HUES64 (cell line): ENCODE measurements at regions not wholly inside any gene's neighbourhood (a gene's known extent, or its start where the extent isn't known, plus 50 kb on each side); places are given as distances from the start of the nearest gene placed in this dataset.
"Not testable (repeated sequence)": the region's sequence is repeated elsewhere in the genome, so short reads cannot be mapped to it uniquely, and the experiment has no call there.

Experiments used
- H3K27ac ChIP-seq: 2 replicates; pipeline ENCODE4 v1.7.0; 2013; ENCODE audit warnings: low read depth, low read length, inconsistent platforms
- H3K27me3 ChIP-seq: 2 replicates; pipeline ENCODE4 v1.6.1; 2013; ENCODE audit warnings: mild to moderate bottlenecking, low read length; ENCODE audit not compliant: insufficient read depth
- H3K36me3 ChIP-seq: 2 replicates; pipeline ENCODE4 v1.6.1; 2013; ENCODE audit warnings: mild to moderate bottlenecking, low read length; ENCODE audit not compliant: insufficient read depth
- H3K4me1 ChIP-seq: 2 replicates; pipeline ENCODE4 v1.6.1; 2013; ENCODE audit warnings: mild to moderate bottlenecking, low read length, moderate library complexity; ENCODE audit not compliant: insufficient read depth
- H3K4me3 ChIP-seq: 2 replicates; pipeline ENCODE4 v1.5.1; 2013; ENCODE audit warnings: mild to moderate bottlenecking, low read length, moderate library complexity
- H3K9ac ChIP-seq: 2 replicates; pipeline ENCODE4 v1.6.1; 2013; ENCODE audit warnings: mild to moderate bottlenecking, low read depth, low read length
- H3K9me3 ChIP-seq: 2 replicates; pipeline ENCODE4 v1.6.1; 2013; ENCODE audit warnings: low read depth, low read length; ENCODE audit not compliant: insufficient read depth
- WGBS: fragments of 150-250, 120-280 bp; methylation state at CpG from one replicate; pipeline ENCODE4 v1.1.7; 2013; ENCODE audit warnings: missing lambda C conversion rate; 5-methylcytosine and 5-hydroxymethylcytosine counted together

DNA sequence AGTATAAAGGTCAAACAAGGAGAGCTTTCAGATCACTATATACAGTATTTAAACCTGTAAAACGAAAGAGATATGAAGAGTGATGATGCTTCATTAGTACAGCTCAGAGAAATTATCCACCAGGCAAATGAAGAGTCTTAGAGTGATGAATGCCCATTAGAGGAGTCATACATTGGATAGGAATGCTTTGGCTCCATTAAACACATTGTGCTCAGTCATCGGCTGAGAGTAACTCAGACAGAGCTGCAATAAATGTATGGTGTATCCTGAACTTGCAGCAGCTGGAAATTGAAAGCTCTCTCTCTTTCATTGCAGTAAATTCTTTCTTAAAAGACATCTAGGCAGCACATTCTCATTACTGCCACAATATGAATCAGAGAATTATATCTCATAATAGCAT is 340.8 kb upstream of the SPHKAP start:
- no peak overlapping the region for H3K9ac ChIP-seq
- H3K4me3 ChIP-seq = no peak overlapping the region
- WGBS = 97% methylated on average over 2 of the region's 2 CpGs
- no peaks in the 10 kb centered on the region for H3K4me1 ChIP-seq
- H3K27ac ChIP-seq = no peak overlapping the region
- peaks cover 13% of the 10 kb centered on the region for H3K9me3 ChIP-seq
- H3K36me3 ChIP-seq = no peaks in the 10 kb centered on the region
- H3K27me3 ChIP-seq = no peaks in the 10 kb centered on the region

DNA sequence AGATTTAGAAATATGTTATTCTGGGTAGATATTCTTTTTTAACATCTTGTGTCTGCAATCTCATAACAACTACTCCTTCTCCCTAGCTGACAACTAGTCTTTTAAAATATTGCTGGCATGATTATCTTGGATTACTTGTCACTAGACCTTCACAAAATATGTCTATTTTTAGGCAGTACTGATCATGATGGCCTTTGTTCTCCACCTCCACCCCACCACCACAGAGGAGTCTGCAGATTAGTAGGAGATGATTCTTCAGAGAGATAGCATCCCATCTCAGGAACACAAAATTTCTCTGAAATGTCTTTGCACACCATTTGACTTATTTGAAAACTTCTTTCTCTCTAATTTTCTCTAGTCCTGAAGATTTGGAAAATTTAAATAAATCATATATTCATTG is 338.1 kb upstream of the SPHKAP start:
- H3K4me3 ChIP-seq = no peak overlapping the region
- no peak overlapping the region for H3K9ac ChIP-seq
- H3K27ac ChIP-seq = no peak overlapping the region
- H3K4me1 ChIP-seq = peaks cover 18% of the 10 kb centered on the region
- H3K36me3 ChIP-seq = no peaks in the 10 kb centered on the region
- peaks cover 13% of the 10 kb centered on the region for H3K9me3 ChIP-seq
- no peaks in the 10 kb centered on the region for H3K27me3 ChIP-seq

DNA sequence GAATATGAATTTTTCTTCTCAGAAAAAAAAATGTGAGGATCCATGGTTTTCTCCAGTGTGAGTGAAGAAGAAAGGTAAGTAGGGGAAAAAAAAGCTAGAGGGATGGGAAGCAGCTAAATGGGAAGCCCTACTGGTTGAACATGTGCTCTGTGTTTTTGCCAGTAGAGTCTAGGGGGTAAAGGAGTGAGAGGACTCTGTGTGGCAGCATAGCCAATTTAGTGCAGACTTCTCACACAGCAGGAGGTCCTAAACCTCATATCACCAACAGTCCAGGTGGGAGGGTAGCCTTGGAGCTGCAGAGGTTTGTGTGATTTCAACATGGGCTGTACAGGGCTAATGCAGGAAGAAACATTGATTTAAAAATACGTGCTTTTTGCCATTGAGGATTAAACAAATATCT is 334.5 kb upstream of the SPHKAP start:
- no peaks in the 10 kb centered on the region for H3K9me3 ChIP-seq
- 92% methylated on average over 1 of the region's 1 CpG for WGBS

DNA sequence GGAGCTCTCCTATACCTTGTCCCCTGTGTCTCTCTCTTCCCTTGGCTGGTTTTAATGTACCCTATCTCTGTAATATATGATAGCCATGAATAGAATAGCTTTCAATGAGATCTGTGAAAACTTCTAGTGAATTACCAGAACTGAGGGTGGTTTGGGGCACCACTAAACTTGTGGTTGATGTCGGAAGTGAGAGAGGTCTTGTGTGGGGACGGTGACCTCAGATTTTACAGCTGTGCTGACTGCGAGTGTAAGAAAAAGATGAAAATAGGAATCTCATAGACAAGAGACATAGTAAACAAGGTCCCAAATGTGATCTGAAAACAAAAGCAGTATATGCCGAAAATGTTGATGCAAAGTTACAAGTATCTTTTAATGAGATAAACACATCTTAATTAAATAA is 332.0 kb upstream of the SPHKAP start:
- not testable (repeated sequence) for H3K27ac ChIP-seq, H3K27me3 ChIP-seq, H3K9me3 ChIP-seq, H3K4me3 ChIP-seq, H3K9ac ChIP-seq, H3K36me3 ChIP-seq
- peaks cover 30% of the 10 kb centered on the region for H3K4me1 ChIP-seq
- 98% methylated on average over 3 of the region's 4 CpGs for WGBS

More for the DNA sequence above, 334.5 kb upstream of the SPHKAP start:
- Histone ChIP-seq H3K27me3 (no peaks in the 10 kb centered on the region), H3K4me3 (no peak overlapping the region), H3K4me1 (peaks cover 22% of the 10 kb centered on the region), H3K27ac (no peak overlapping the region), H3K9ac (no peak overlapping the region), H3K36me3 (no peaks in the 10 kb centered on the region)

DNA sequence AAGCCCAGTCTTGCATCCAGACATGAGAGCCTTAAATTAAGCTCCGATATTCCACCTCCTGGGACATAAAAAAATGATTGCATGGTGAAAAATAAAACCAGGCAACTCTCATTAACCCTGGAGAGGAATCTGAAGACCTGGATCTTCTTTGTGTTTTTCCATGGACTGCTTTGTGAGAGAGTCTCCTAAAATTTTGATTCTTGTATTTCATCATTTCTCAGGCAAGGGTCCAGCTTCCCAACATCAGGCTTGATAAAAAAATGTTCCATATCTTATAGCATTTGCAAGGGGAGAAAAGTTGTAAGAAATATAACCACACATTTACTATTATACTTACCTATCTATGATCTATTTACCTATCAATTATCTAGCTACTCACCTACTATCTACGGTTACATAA is 327.5 kb upstream of the SPHKAP start:
- Histone ChIP-seq H3K27me3 (no peaks in the 10 kb centered on the region), H3K4me3 (no peak overlapping the region), H3K9me3 (no peaks in the 10 kb centered on the region), H3K4me1 (peaks cover 34% of the 10 kb centered on the region), H3K36me3 (no peaks in the 10 kb centered on the region), H3K9ac (no peak overlapping the region), H3K27ac (peak overlapping the region; percentile 20; the same call in 1 of the 2 replicates)
- WGBS = 93% methylated on average over 1 of the region's 2 CpGs

DNA sequence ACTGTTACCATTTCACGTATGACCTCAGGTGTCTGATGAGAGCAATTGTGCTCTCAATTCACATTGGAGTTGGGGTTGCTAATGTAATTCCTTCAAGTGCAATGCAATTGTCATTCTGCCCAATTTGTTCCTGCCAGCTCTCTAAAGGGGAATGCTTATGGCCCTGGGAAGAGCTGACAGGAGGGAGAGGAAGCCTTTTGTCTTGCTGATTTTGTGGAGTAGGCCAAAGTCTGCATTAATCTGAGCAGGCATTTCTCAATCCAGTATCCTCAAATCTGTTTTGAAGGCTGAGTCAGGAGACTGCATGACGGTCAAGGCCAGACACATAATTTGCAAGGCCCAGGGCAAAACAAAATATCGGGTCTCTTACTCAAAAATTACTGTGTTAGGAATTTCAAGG is 326.4 kb upstream of the SPHKAP start:
- WGBS = 10% methylated on average over 3 of the region's 3 CpGs
- Histone ChIP-seq H3K4me3 (no peak overlapping the region), H3K4me1 (peaks cover 34% of the 10 kb centered on the region), H3K9ac (no peak overlapping the region), H3K27me3 (no peaks in the 10 kb centered on the region), H3K36me3 (no peaks in the 10 kb centered on the region), H3K27ac (peak overlapping the region; percentile 87), H3K9me3 (no peaks in the 10 kb centered on the region)

DNA sequence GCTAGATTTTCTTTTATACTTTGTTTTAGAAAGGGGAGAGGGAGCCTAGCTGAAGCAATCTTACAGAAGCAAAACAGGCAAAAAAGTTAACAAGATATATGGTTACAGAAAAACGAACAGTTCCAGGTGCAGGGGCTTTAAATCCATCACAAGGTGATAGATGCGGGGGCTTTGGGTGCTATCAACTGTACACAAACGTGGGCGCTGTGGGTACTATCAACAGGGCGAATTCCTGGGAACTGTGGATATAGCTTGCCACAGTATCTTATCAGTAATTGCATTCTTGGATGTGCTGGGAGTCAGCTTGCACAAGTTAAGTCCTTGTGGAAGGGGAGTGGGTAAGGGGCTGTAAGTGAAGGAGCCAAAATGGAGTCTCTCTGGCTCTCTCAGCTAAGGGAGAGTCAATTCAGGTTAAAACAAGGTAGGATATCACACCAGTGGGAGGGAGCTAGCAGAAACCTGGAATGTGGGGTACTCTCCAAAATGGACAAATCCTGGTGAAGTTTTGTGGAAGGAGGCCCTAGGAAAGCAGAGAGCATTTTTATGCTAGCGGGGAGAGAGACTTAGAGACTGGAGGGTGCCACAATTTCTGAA is 325.8 kb upstream of the SPHKAP start:
- WGBS = 71% methylated on average over 6 of the region's 6 CpGs
- H3K27ac ChIP-seq = peak overlapping the region; percentile 87; the same call in 1 of the 2 replicates

DNA sequence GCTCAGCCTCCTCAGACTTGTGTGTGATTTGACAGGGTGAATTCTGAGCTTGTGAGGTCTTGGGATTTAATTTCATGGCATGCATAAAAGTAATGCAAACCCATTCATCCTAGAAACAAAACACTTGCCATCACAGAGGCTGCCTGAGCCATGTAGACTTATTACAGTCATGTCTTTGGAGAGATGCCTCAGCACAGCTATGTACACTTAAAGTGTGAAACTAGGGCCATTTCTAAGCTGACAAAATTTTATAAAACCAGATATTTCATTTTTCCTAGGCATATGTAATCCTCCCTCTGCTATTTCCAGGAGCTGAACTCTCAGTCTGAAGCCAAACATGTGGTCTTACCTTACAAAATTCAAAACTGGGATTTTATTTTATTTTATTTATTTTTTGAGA is 322.2 kb upstream of the SPHKAP start:
- no peak overlapping the region for H3K9ac ChIP-seq
- H3K4me1 ChIP-seq = peaks cover 28% of the 10 kb centered on the region
- H3K27me3 ChIP-seq = no peaks in the 10 kb centered on the region
- H3K36me3 ChIP-seq = no peaks in the 10 kb centered on the region
- no peaks in the 10 kb centered on the region for H3K9me3 ChIP-seq
- no peak overlapping the region for H3K27ac ChIP-seq
- H3K4me3 ChIP-seq = no peak overlapping the region

More for the DNA sequence above, 325.8 kb upstream of the SPHKAP start:
- Histone ChIP-seq H3K9ac (no peak overlapping the region), H3K4me3 (no peak overlapping the region), H3K9me3 (no peaks in the 10 kb centered on the region), H3K4me1 (peaks cover 34% of the 10 kb centered on the region), H3K27me3 (no peaks in the 10 kb centered on the region), H3K36me3 (no peaks in the 10 kb centered on the region)

DNA sequence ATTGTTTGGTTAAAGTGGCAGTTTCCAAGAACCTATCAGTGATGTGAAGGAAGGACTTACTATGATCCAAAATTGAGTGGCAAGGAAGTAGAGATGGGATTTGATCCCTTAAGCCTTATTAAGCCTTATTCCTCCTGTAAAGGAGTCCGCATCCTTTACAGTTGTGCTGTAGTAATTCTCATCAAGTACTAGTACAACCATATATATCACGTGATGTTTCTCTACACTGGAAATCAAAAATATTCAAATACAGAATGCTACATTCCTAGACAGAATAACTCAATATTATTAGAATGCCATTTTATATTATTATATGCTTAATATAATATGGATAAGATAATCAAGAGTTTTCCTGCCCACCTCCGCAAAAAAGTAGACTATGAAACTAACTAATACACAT is 312.4 kb upstream of the SPHKAP start:
- Histone ChIP-seq H3K36me3 (no peaks in the 10 kb centered on the region), H3K9me3 (no peaks in the 10 kb centered on the region), H3K27me3 (no peaks in the 10 kb centered on the region), H3K9ac (no peak overlapping the region), H3K4me3 (no peak overlapping the region), H3K4me1 (no peaks in the 10 kb centered on the region), H3K27ac (no peak overlapping the region)
- WGBS = 100% methylated on average over 2 of the region's 3 CpGs

DNA sequence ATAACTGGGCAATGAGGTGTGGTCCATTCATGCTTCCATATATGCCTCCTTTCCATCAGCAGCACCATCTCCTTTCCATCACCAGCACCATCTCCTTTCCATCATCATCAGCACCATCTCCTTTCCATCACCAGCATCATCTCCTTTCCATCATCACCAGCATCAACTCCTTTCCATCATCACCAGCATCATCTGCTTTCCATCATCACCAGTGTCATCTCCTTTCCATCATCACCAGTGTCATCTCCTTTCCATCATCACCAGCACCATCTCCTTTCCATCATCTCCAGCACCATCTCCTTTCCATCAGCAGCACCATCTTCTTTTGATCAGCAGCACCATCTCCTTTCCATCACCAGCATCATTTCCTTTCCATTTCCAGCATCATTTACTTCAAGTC is 297.5 kb upstream of the SPHKAP start:
- no peaks in the 10 kb centered on the region for H3K4me1 ChIP-seq

DNA sequence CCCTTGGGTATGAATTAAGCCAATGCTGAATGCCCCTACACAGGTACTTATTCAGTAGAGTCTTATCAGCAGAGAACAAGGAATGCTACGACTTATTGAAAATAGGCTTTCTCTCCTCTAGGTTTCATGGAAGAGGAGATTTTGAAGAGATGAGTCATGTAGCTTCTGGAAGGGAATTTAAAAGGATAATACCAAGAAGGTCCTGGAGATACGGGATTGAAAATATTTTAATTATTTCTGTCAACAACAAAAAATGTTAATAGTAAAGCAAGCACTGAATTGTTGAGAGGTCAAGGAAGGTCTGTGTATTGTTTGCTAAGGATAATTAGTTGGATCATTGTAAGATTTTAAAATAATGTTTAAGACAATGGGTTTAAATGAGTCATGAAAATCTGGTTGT is 293.0 kb upstream of the SPHKAP start:
- 100% methylated on average over 1 of the region's 2 CpGs for WGBS
- Histone ChIP-seq H3K9me3 (no peaks in the 10 kb centered on the region), H3K27me3 (no peaks in the 10 kb centered on the region), H3K27ac (no peak overlapping the region), H3K9ac (no peak overlapping the region), H3K36me3 (no peaks in the 10 kb centered on the region), H3K4me1 (no peaks in the 10 kb centered on the region), H3K4me3 (no peak overlapping the region)

More for the DNA sequence above, 297.5 kb upstream of the SPHKAP start:
- H3K27me3 ChIP-seq = no peaks in the 10 kb centered on the region
- no peaks in the 10 kb centered on the region for H3K36me3 ChIP-seq
- no peak overlapping the region for H3K9ac ChIP-seq
- no peak overlapping the region for H3K27ac ChIP-seq
- no peak overlapping the region for H3K4me3 ChIP-seq
- no peaks in the 10 kb centered on the region for H3K9me3 ChIP-seq

DNA sequence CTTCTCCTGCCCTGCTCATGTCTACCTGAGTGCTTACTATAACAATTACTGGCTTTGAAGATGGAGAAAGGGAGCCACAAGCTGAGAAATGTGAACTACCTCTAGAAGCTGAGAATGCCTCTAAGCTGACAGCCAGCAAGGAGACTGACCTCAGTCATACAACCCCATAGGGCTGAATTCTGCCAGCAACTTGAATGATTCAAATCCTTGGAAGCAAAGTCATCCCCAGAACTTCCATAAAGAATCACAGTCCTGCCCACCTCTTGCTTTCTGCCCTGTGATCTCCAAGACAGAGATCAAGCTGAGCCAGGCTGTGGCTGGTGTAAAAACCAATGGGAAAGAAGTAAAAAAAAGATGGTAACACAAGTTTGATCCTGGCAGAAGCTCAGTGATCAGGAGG is 288.2 kb upstream of the SPHKAP start:
- Histone ChIP-seq H3K4me3 (no peak overlapping the region), H3K9me3 (0 out of 2 replicates have a peak, but pooled peaks cover 6% of the 10 kb centered on the region), H3K27ac (no peak overlapping the region), H3K4me1 (0 out of 2 replicates have a peak, but pooled peaks cover 3% of the 10 kb centered on the region), H3K36me3 (no peaks in the 10 kb centered on the region), H3K27me3 (no peaks in the 10 kb centered on the region), H3K9ac (no peak overlapping the region)
